GF-D8 (cell line): ENCODE measurements at regions not wholly inside any gene's neighbourhood (a gene's known extent, or its start where the extent isn't known, plus 50 kb on each side); places are given as distances from the start of the nearest gene placed in this dataset.
"Not testable (repeated sequence)": the region's sequence is repeated elsewhere in the genome, so short reads cannot be mapped to it uniquely, and the experiment has no call there.

Source experiments
- DNase-seq: peaks from one replicate; lab custom pipeline; 2025; lab: John Stamatoyannopoulos, UW

GRCh38 chr4:159410076-159410777 is 307.3 kb downstream of the RAPGEF2 start:
- DNase-seq: no peak

- no peak for DNase-seq
These were observed 308.0 kb downstream of the RAPGEF2 start for GRCh38 chr4:159410891-159411290.

GRCh38 chr4:159413306-159413943 is 310.5 kb downstream of the RAPGEF2 start:
- no peak for DNase-seq

GRCh38 chr4:159414305-159414704 is 311.4 kb downstream of the RAPGEF2 start:
- no peak for DNase-seq

GRCh38 chr4:159416073-159416472 is 313.2 kb downstream of the RAPGEF2 start:
- no peak for DNase-seq

GRCh38 chr4:159416996-159417395 is 314.1 kb downstream of the RAPGEF2 start:
- DNase-seq: no peak

- no peak for DNase-seq
These were observed 317.5 kb downstream of the RAPGEF2 start for GRCh38 chr4:159420162-159421057.

GRCh38 chr4:159421058-159421419 is 318.2 kb downstream of the RAPGEF2 start:
- not testable (repeated sequence) for DNase-seq

GRCh38 chr4:159422019-159422418 is 319.1 kb downstream of the RAPGEF2 start:
- DNase-seq: no peak

GRCh38 chr4:159422626-159423025 is 319.7 kb downstream of the RAPGEF2 start:
- no peak for DNase-seq

GRCh38 chr4:159425737-159426305 is 322.9 kb downstream of the RAPGEF2 start:
- no peak for DNase-seq

GRCh38 chr4:159428293-159428692 is 325.4 kb downstream of the RAPGEF2 start:
- DNase-seq: no peak

GRCh38 chr4:159428975-159429692 is 326.3 kb downstream of the RAPGEF2 start:
- no peak for DNase-seq

- DNase-seq: no peak
These were observed 326.8 kb downstream of the RAPGEF2 start for GRCh38 chr4:159429693-159430035.

GRCh38 chr4:159430896-159431295 is 328.0 kb downstream of the RAPGEF2 start:
- no peak for DNase-seq

GRCh38 chr4:159432436-159432835 is 329.6 kb downstream of the RAPGEF2 start:
- DNase-seq: no peak

- no peak for DNase-seq
These were observed 330.5 kb downstream of the RAPGEF2 start for GRCh38 chr4:159433337-159433736.

- no peak for DNase-seq
These were observed 331.4 kb downstream of the RAPGEF2 start for GRCh38 chr4:159434114-159434870.

GRCh38 chr4:159434871-159435241 is 332.0 kb downstream of the RAPGEF2 start:
- no peak for DNase-seq

GRCh38 chr4:159435561-159436023 is 332.7 kb downstream of the RAPGEF2 start:
- peak; percentile 27 for DNase-seq

GRCh38 chr4:159443975-159444374 is 341.1 kb downstream of the RAPGEF2 start:
- DNase-seq: no peak
